IMR-90 (cell line): ENCODE measurements at regions not wholly inside any gene's neighbourhood (a gene's known extent, or its start where the extent isn't known, plus 50 kb on each side); places are given as distances from the start of the nearest gene placed in this dataset.

ENCODE experiments used
- ATAC-seq: fragments of 200-7000 bp; cut with Tn5 transposase; 2 replicates; pipeline ENCODE4 v1.9.1; 2020; ENCODE audit warnings: low read depth, mild to moderate bottlenecking, moderate library complexity
- BruUV-seq: library from RNA; stranded (reverse); fragments of 400-500 nt; replicated peaks from 2 replicates; lab custom pipeline; 2021; lab: Mats Ljungman, UMichigan
- CTCF ChIA-PET: fragments of 300-600 bp; formaldehyde crosslinking; extraction: SDS; loops from one replicate; lab custom pipeline; 2021; ENCODE audit warnings: antibody characterized with exemption; lab: Yijun Ruan, JAX
- POLR2A ChIA-PET: fragments of 300-600 bp; sonication (Branson Sonifier 250); formaldehyde crosslinking; loops from one replicate; lab custom pipeline; 2022; ENCODE audit warnings: antibody characterized with exemption; ENCODE audit not compliant: unreplicated experiment; lab: Charles Lee
- DNase-seq: peaks from one replicate; pipeline ENCODE4 v3.0.0; 2013
- H2AFZ ChIP-seq: replicated peaks from 2 replicates; pipeline ENCODE3; 2013; ENCODE audit warnings: low read length, mild to moderate bottlenecking; ENCODE audit not compliant: poor library complexity
- H2AK5ac ChIP-seq: 2 replicates; pipeline ENCODE4 v1.6.1; 2013; ENCODE audit warnings: low read depth, low read length, inconsistent platforms
- H2AK9ac ChIP-seq: replicated peaks from 2 replicates; pipeline ENCODE3; 2013; ENCODE audit warnings: mild to moderate bottlenecking, low read depth, low read length, moderate library complexity; ENCODE audit not compliant: poor library complexity
- H2BK120ac ChIP-seq: 2 replicates; pipeline ENCODE4 v1.6.1; 2013; ENCODE audit warnings: low read depth, low read length, inconsistent platforms
- H2BK15ac ChIP-seq: 3 replicates; pipeline ENCODE4 v1.6.1; 2013; ENCODE audit warnings: low read depth, low read length, inconsistent platforms
- H2BK20ac ChIP-seq: 2 replicates; pipeline ENCODE4 v1.6.1; 2013; ENCODE audit warnings: low read depth, mild to moderate bottlenecking, inconsistent platforms, low read length, moderate library complexity
- H2BK5ac ChIP-seq: 2 replicates; pipeline ENCODE4 v1.6.1; 2013; ENCODE audit warnings: mild to moderate bottlenecking, low read depth, low read length, inconsistent platforms; ENCODE audit not compliant: poor library complexity, severe bottlenecking
- H3K14ac ChIP-seq: replicated peaks from 2 replicates; pipeline ENCODE4 v1.6.1; 2013; ENCODE audit warnings: low read depth, low read length, inconsistent platforms
- H3K18ac ChIP-seq: 2 replicates; pipeline ENCODE4 v1.6.1; 2013; ENCODE audit warnings: low read depth, low read length, control low read depth
- H3K23ac ChIP-seq: 2 replicates; pipeline ENCODE4 v1.6.1; 2013; ENCODE audit warnings: low read depth, low read length, inconsistent platforms
- H3K27ac ChIP-seq: 2 replicates; pipeline ENCODE4 v1.5.1; 2013; ENCODE audit warnings: mild to moderate bottlenecking, control low read depth, low read length; ENCODE audit not compliant: insufficient read depth
- H3K27me3 ChIP-seq: 2 replicates; pipeline ENCODE4 v1.6.1; 2013; ENCODE audit warnings: low read length; ENCODE audit not compliant: control insufficient read depth, insufficient read depth
- H3K36me3 ChIP-seq: 2 replicates; pipeline ENCODE4 v1.6.1; 2013; ENCODE audit warnings: low read length, mixed read lengths; ENCODE audit not compliant: control insufficient read depth, insufficient read depth
- H3K4ac ChIP-seq: 2 replicates; pipeline ENCODE4 v1.6.1; 2013; ENCODE audit warnings: low read depth, low read length, inconsistent platforms
- H3K4me1 ChIP-seq: 2 replicates; pipeline ENCODE4 v1.6.1; 2013; ENCODE audit warnings: low read length, mixed read lengths; ENCODE audit not compliant: control insufficient read depth, insufficient read depth
- H3K4me2 ChIP-seq: 2 replicates; pipeline ENCODE4 v1.6.1; 2013; ENCODE audit warnings: low read depth, mild to moderate bottlenecking, control low read depth, low read length, moderate library complexity
- H3K4me3 ChIP-seq: 2 replicates; pipeline ENCODE4 v1.5.1; 2013; ENCODE audit warnings: low read depth, mild to moderate bottlenecking, control low read depth, low read length, moderate library complexity; ENCODE audit not compliant: insufficient read depth
- H3K56ac ChIP-seq: 2 replicates; pipeline ENCODE4 v1.6.1; 2013; ENCODE audit warnings: low read length, inconsistent platforms; ENCODE audit not compliant: insufficient read depth; ENCODE audit errors: extremely low read depth
- H3K79me1 ChIP-seq, 2 experiments: 2 replicates each; pipeline ENCODE4 v1.6.1; 2013; ENCODE audit warnings: low read length in 2 of 2, inconsistent platforms in 1 of 2, low read depth in 1 of 2
- H3K9ac ChIP-seq: 2 replicates; pipeline ENCODE4 v1.6.1; 2013; ENCODE audit warnings: low read depth, low read length, control low read depth
- H3K9me1 ChIP-seq: 2 replicates; pipeline ENCODE4 v1.6.1; 2013; ENCODE audit warnings: low read length, inconsistent platforms; ENCODE audit not compliant: insufficient read depth
- H3K9me3 ChIP-seq: 2 replicates; pipeline ENCODE4 v1.6.1; 2013; ENCODE audit warnings: low read length; ENCODE audit not compliant: control insufficient read depth, insufficient read depth
- H4K20me1 ChIP-seq: 2 replicates; pipeline ENCODE4 v1.6.1; 2013; ENCODE audit warnings: low read length, inconsistent platforms; ENCODE audit not compliant: insufficient read depth
- H4K5ac ChIP-seq: 2 replicates; pipeline ENCODE4 v1.6.1; 2013; ENCODE audit warnings: mild to moderate bottlenecking, low read depth, low read length, control low read depth
- H4K8ac ChIP-seq, 2 experiments: 2 replicates each; pipeline ENCODE4 v1.6.1; 2013; ENCODE audit warnings: low read depth in 2 of 2, low read length in 2 of 2, control low read depth in 1 of 2, inconsistent platforms in 1 of 2
- H4K91ac ChIP-seq: 2 replicates; pipeline ENCODE4 v1.6.1; 2013; ENCODE audit warnings: low read depth, low read length, inconsistent platforms; ENCODE audit not compliant: insufficient read depth
- CEBPB ChIP-seq: IDR thresholded peaks from 2 replicates; pipeline ENCODE4 v1.6.1; 2012; ENCODE audit warnings: low read depth, low read length, improper control_type of control experiment
- ELK1 ChIP-seq: fragments of 150-350 bp; IDR thresholded peaks from 2 replicates; pipeline ENCODE4 v1.6.1; 2016; ENCODE audit warnings: low read depth, mild to moderate bottlenecking, low read length, moderate library complexity, borderline replicate concordance
- FOS ChIP-seq: fragments of 150-350 bp; IDR thresholded peaks from 2 replicates; pipeline ENCODE4 v1.6.1; 2016; ENCODE audit warnings: low read depth, low read length
- MAZ ChIP-seq: IDR thresholded peaks from 2 replicates; pipeline ENCODE4 v1.6.1; 2012; ENCODE audit warnings: low read depth, mild to moderate bottlenecking, low read length, improper control_type of control experiment, moderate library complexity, borderline replicate concordance
- NFE2L2 ChIP-seq: fragments of 150-350 bp; IDR thresholded peaks from 2 replicates; pipeline ENCODE4 v1.6.1; 2016; ENCODE audit warnings: low read depth, mild to moderate bottlenecking, low read length
- RAD21 ChIP-seq: IDR thresholded peaks from 2 replicates; pipeline ENCODE4 v1.6.1; 2012; ENCODE audit warnings: low read length, improper control_type of control experiment
- RCOR1 ChIP-seq: IDR thresholded peaks from 2 replicates; pipeline ENCODE4 v1.6.1; 2012; ENCODE audit warnings: mild to moderate bottlenecking, low read length, improper control_type of control experiment; ENCODE audit not compliant: insufficient replicate concordance
- RFX5 ChIP-seq: IDR thresholded peaks from 2 replicates; pipeline ENCODE4 v1.8.0; 2012; ENCODE audit warnings: low read depth, mild to moderate bottlenecking, low read length, moderate library complexity
- USF2 ChIP-seq: fragments of 150-350 bp; IDR thresholded peaks from 2 replicates; pipeline ENCODE4 v1.6.1; 2017; ENCODE audit warnings: mild to moderate bottlenecking, antibody characterized with exemption, low read length, low read depth
- WGBS, 2 experiments: methylation state at CpG; one replicate each; pipeline versions ENCODE4 v1.1.5 to v1.1.7; 2013; ENCODE audit warnings: missing lambda C conversion rate in 2 of 2; ENCODE audit not compliant: insufficient read length in 1 of 2; ENCODE audit errors: extremely low coverage in 2 of 2; 5-methylcytosine and 5-hydroxymethylcytosine counted together
- dilution Hi-C: fragments of 300-500 bp; cut with HindIII; formaldehyde crosslinking; loops from one replicate; pipeline ENCODE4 v1.14.3; 2018; ENCODE audit warnings: low sequenced_read_pairs; ENCODE audit not compliant: unreplicated experiment
- in situ Hi-C: fragments of 300-500 bp; cut with MboI; formaldehyde crosslinking; loops from 3 replicates; pipeline ENCODE4 v1.14.3; 2019; ENCODE audit warnings: low sequenced_read_pairs, inconsistent platforms, mixed read lengths
- intact Hi-C: fragments of 100-400 bp; cut with micrococcal nuclease; formaldehyde crosslinking; loops from 2 replicates; pipeline ENCODE4 v1.10.0; 2022

GRCh38 chr14:34018125-34018524 is 67.3 kb upstream of the EGLN3 start:
- TF ChIP-seq ELK1 (no peak), RCOR1 (no peak), USF2 (no peak), FOS (no peak), CEBPB (no peak), RFX5 (no peak), MAZ (no peak), RAD21 (no peak), NFE2L2 (no peak)
- Histone ChIP-seq H3K27ac (no peak overlapping the region), H2AFZ (no peak overlapping the region), H3K4me1 (no peaks in the 10 kb centered on the region), H2BK20ac (no peak overlapping the region), H3K36me3 (no peaks in the 10 kb centered on the region), H3K79me1 (no peaks in the 10 kb centered on the region), H2AK5ac (no peak overlapping the region), H3K56ac (no peak overlapping the region), H4K8ac (no peak overlapping the region), H3K9ac (no peak overlapping the region), H3K4me2 (no peak overlapping the region), H3K27me3 (peaks cover 2% of the 10 kb centered on the region; the same call in 1 of the 2 replicates), H4K91ac (no peak overlapping the region), H2AK9ac (no peak overlapping the region), H2BK5ac (no peak overlapping the region), H3K23ac (no peak overlapping the region), H2BK15ac (no peak overlapping the region), H3K9me1 (no peaks in the 10 kb centered on the region), H3K4ac (no peak overlapping the region), H4K5ac (no peak overlapping the region), H3K9me3 (no peaks in the 10 kb centered on the region), H3K18ac (no peak overlapping the region), H3K14ac (no peak overlapping the region), H3K4me3 (no peak overlapping the region), H4K20me1 (no peaks in the 10 kb centered on the region), H2BK120ac (no peak overlapping the region)
- ChIA-PET CTCF (no interaction called here), POLR2A (no interaction called here)
- dilution Hi-C loops (no loop called here), intact Hi-C loops (no loop called here), in situ Hi-C loops (no loop called here)
- DNase-seq (no peak), ATAC-seq (no peak)
- no TSS peak for BruUV-seq
- no CpG with 5 or more reads among the region's 5 CpGs for WGBS, 2 experiments
